Suprapubic skin (tissue), 4 donors: ENCODE measurements at regions not wholly inside any gene's neighbourhood (a gene's known extent, or its start where the extent isn't known, plus 50 kb on each side); places are given as distances from the start of the nearest gene placed in this dataset.

Experiments used
- DNase-seq, 2 donors: peaks; one replicate each; pipeline ENCODE4 v3.0.0-alpha.2; 2019; ENCODE audit warnings: low spot score in 2 of 2
- H3K27ac ChIP-seq: fragments of 200-600 bp; sonication (generic); one replicate; pipeline ENCODE4 v1.5.1; 2019
- H3K27me3 ChIP-seq: fragments of 200-600 bp; sonication (generic); one replicate; pipeline ENCODE4 v1.5.1; 2019
- H3K36me3 ChIP-seq: fragments of 200-600 bp; sonication (generic); one replicate; pipeline ENCODE4 v1.5.1; 2019
- H3K4me1 ChIP-seq: fragments of 200-600 bp; sonication (generic); one replicate; pipeline ENCODE4 v1.5.1; 2019
- H3K4me3 ChIP-seq: fragments of 200-600 bp; sonication (generic); one replicate; pipeline ENCODE4 v1.5.1; 2019; ENCODE audit warnings: mild to moderate bottlenecking
- H3K9me3 ChIP-seq: fragments of 200-600 bp; sonication (generic); one replicate; pipeline ENCODE4 v1.5.1; 2019
- CTCF ChIP-seq, 2 donors: fragments of 200-600 bp in 1 of 2; fragments of 450-650 bp in 1 of 2; sonication (generic) in 1 of 2; IDR thresholded peaks; one replicate each; pipeline ENCODE4 v1.5.1; 2016 to 2019; ENCODE audit warnings: antibody characterized with exemption in 2 of 2, mild to moderate bottlenecking in 1 of 2, moderate library complexity in 1 of 2
- EP300 ChIP-seq: sonication (generic); formaldehyde crosslinking; IDR thresholded peaks from one replicate; pipeline ENCODE4 v1.6.1; 2017; ENCODE audit warnings: antibody characterized with exemption
- POLR2A ChIP-seq, 2 donors: fragments of 450-650 bp; IDR thresholded peaks; one replicate each; pipeline ENCODE4 v1.6.1; 2017; ENCODE audit warnings: antibody characterized with exemption in 2 of 2, mild to moderate bottlenecking in 2 of 2, moderate library complexity in 2 of 2
- POLR2AphosphoS5 ChIP-seq, 3 donors: sonication (generic); formaldehyde crosslinking; IDR thresholded peaks; one replicate each; pipeline ENCODE4 v1.6.1; 2017; ENCODE audit warnings: antibody characterized with exemption in 3 of 3
- WGBS: methylation state at CpG from one replicate; pipeline ENCODE4 v1.1.5; 2018; 5-methylcytosine and 5-hydroxymethylcytosine counted together

DNA sequence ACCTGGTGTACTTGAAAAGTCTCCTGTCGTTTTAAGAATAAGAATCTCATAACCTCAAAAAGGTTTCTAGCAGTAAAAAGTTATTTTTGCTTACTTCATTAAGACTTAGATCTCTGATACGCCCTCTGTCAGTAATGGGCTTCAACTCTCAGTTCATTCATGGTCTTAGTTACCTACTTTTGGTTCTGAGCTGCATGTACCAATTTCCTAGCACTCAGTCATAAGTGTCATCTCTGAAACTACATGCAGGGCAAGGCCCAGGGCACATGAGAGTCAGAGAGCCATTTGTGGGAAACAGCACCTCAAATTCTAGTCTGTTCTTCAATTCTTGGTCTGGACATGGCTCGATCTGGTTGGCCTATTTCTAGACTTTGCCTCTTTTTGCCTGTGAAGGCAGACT is 838.4 kb downstream of the FAM181B start:
- no peak for TF ChIP-seq CTCF (IDR thresholded peaks at IDR 0.05)
- 70% methylated on average over 3 of the region's 3 CpGs for WGBS
- Histone ChIP-seq H3K4me1 (no peaks in the 10 kb centered on the region), H3K4me3 (no peak overlapping the region), H3K9me3 (no peaks in the 10 kb centered on the region), H3K27me3 (no peaks in the 10 kb centered on the region), H3K27ac (no peak overlapping the region), H3K36me3 (no peaks in the 10 kb centered on the region)
- no peak for DNase-seq

DNA sequence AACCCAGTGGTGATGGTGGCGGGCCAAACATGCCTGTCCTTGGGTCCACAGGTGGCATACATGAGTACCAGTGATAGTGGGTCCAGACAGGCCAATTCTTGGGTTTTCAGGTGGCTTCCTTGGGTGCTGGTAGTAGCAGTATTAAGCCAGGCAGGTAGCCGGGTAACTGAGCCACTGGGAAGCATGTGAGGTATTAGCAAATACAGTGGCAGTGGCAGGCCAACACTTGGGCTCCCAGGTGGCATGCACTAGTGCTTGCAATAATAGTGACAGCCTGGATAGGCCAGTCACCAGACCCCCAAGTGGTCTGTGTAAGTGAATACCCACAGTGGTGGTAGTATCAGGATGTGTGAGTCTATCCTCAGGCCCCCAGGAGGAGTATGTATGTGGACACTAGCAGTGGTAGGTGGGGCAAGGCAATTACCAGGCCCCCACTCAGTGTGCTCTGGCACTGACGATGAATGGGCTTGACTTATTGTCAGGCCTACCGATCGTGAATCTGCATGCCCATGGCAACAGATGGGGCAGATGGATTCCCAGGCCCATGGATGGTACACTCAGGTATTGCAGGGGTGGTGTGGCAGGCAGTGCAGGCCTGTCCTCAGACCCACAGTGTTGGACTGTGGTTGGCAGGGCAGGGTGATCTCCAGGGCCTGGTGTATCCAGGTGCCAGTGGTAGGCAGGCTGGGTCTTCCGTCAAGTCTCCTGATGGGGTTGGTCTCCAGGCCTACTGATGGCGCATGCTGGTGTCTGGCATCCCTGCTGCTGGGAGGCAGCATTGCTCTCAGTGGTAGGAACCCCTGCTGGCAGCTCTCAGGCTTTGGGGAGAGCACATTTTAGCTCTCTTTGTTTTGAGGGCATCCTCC is 840.7 kb downstream of the FAM181B start:
- DNase-seq, result no peak
- Histone ChIP-seq H3K27ac (no peak overlapping the region), H3K36me3 (no peaks in the 10 kb centered on the region), H3K4me1 (no peaks in the 10 kb centered on the region), H3K9me3 (no peaks in the 10 kb centered on the region), H3K27me3 (no peaks in the 10 kb centered on the region), H3K4me3 (no peak overlapping the region)
- WGBS, result 94% methylated on average over 6 of the region's 7 CpGs
- TF ChIP-seq EP300, result no peak
- no peak for TF ChIP-seq POLR2A (IDR thresholded peaks at IDR 0.05)
- TF ChIP-seq CTCF (IDR thresholded peaks at IDR 0.05), result no peak
- TF ChIP-seq POLR2AphosphoS5 (IDR thresholded peaks at IDR 0.05), result no peak

DNA sequence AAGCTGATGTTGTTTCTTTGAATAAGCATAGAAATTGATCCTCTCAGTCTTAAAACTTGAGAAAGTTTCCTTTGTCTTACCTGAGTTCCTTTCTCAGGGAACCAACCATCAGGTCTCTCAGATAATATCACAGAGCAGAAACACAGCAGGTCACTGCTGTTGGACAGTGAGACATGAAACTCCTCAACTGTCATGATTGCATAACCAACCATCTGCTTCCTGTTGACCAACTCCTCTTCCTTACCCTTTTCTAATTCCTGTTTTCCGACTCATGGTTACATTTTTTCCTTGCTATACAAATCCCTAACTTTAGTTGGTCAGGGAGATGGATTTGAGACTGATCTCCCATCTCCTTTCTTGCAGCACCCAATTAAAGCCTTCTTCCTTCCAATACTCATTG is 845.3 kb downstream of the FAM181B start:
- Histone ChIP-seq H3K4me1 (no peaks in the 10 kb centered on the region), H3K4me3 (no peak overlapping the region), H3K9me3 (no peaks in the 10 kb centered on the region), H3K36me3 (no peaks in the 10 kb centered on the region), H3K27ac (no peak overlapping the region), H3K27me3 (no peaks in the 10 kb centered on the region)
- no peak for DNase-seq
- WGBS, result 87% methylated on average over 1 of the region's 1 CpG
- no peak for TF ChIP-seq POLR2AphosphoS5 (IDR thresholded peaks at IDR 0.05)
- TF ChIP-seq CTCF (IDR thresholded peaks at IDR 0.05), result no peak
- TF ChIP-seq EP300, result no peak
- TF ChIP-seq POLR2A (IDR thresholded peaks at IDR 0.05), result no peak

DNA sequence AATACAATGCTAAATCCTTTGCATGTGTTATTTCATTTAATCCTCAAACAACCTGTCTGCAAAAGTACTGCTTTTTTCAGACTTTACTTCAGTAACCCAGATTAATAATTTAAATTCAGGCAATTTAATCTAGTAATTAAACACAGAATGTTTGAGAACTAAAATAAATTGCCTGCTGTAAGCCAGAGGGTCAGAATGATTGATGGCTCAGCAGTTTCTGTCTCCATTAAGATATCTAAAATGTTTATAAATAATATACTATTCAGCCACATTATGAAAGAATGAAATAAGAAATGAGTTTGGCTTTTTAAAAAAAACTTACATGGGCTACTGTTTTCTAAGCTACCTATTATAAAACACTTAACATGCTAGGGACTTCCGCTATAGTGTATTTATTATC is 846.0 kb downstream of the FAM181B start:
- TF ChIP-seq POLR2A (IDR thresholded peaks at IDR 0.05) (no peak), POLR2AphosphoS5 (IDR thresholded peaks at IDR 0.05) (no peak)
- Histone ChIP-seq H3K27ac (no peak overlapping the region), H3K36me3 (no peaks in the 10 kb centered on the region), H3K9me3 (no peaks in the 10 kb centered on the region), H3K27me3 (no peaks in the 10 kb centered on the region), H3K4me1 (no peaks in the 10 kb centered on the region), H3K4me3 (no peak overlapping the region)
- DNase-seq, result no peak
- WGBS, result 96% methylated on average over 1 of the region's 1 CpG

DNA sequence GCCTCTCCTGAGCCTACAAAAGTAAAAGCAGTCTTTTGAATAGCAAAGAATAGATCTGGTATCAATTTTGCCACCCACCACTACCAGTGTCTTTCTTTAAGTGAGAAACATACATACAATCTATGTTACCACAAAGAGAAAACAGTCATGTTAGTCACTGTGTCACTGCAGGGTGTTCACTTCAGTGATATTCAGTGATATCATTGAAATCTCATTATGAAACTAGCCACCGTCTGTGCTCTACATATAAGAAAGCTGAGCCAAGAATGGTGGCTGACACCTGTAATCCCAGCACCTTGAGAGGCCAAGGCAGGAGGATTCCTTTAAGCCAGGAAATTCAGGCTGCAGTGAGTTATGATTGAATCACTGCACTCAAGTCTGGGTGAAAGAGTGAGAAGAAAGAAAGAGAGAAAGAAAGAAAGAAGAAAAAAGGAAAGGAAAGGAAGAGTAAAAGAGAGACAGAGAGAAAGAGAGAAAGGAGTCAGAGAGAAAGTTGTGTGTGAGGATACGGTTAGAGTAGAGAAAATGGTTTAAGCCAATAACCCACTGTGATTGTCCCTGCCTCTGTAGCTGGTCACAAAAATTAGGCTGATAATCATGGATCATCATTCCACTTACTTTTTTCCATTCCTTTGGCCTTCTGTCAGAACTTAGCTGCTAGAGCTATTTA is 847.1 kb downstream of the FAM181B start:
- TF ChIP-seq EP300, result no peak
- no peak for TF ChIP-seq CTCF (IDR thresholded peaks at IDR 0.05)
- TF ChIP-seq POLR2A (IDR thresholded peaks at IDR 0.05), result no peak
- no peak for TF ChIP-seq POLR2AphosphoS5 (IDR thresholded peaks at IDR 0.05)
- no peaks in the 10 kb centered on the region for H3K9me3 ChIP-seq
- H3K4me3 ChIP-seq, result no peak overlapping the region
- no peak overlapping the region for H3K27ac ChIP-seq
- H3K4me1 ChIP-seq, result no peaks in the 10 kb centered on the region
- WGBS, result 84% methylated on average over 2 of the region's 2 CpGs
- DNase-seq, result no peak
- H3K36me3 ChIP-seq, result no peaks in the 10 kb centered on the region
- no peaks in the 10 kb centered on the region for H3K27me3 ChIP-seq
